ENCODE measurements at regions not wholly inside any gene's neighbourhood (a gene's known extent, or its start where the extent isn't known, plus 50 kb on each side); places are given as distances from the start of the nearest gene placed in this dataset.
"Not testable (repeated sequence)": the region's sequence is repeated elsewhere in the genome, so short reads cannot be mapped to it uniquely, and the experiment has no call there.

DNA sequence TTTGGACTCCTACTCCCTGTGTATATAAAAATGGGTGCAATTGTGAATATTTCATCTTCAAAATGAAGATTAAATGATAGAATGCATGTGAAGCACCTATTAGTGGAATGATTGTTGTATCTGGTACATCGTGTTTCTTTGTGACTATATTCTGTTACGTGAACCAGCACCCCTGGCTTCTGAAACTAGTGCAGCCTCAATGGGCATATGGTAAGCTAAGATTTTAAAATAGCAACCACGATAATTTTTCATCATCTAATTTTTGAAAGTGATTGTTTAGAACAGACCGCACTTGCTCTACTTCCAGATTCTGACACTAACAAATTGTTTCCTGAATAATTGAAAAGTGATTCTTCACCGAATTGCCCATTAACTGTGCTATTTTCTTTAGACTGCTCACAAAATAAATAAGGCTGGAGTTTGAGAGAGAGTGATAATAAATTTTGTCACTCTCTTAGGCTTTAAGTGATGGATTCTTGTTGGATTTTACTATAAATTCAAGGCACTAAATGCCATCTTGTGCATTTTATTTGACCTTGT is 806.1 kb upstream of the LRATD1 start:
- Histone ChIP-seq H3K36me3 (no peaks in the 10 kb centered on the region), H3K4me3 (no peak overlapping the region), H3K4me1 (replicated peaks) (no peaks in the 10 kb centered on the region), H3K27me3 (replicated peaks) (no peaks in the 10 kb centered on the region), H3K27ac (no peak overlapping the region), H3K9me3 (replicated peaks) (peaks cover 5% of the 10 kb centered on the region; the same call in 1 of the 2 replicates)
- DNase-seq (ENCODE audit: low read depth in 1 of 2, low spot score in 2 of 2) = no peak

DNA sequence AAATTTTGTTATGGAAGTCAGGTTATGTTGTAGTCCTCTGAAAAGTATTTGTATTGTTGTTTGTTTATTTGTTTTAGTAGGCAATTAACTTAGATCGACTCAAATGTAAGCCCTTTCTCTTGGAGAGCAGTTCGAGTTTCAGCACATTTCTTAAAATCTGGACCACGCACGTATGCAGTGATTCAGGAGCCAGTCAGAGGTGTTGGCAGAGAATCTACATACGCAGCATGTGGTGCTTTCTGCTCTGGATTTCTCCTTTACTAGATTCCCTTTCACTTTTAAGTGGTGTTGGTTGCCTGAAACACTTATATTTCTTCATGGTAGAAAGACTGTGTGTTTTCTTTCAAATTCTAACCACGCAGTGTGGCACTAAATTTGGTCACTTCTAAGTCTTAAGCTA is 773.9 kb upstream of the LRATD1 start:
- H3K36me3 ChIP-seq = no peaks in the 10 kb centered on the region
- H3K9me3 ChIP-seq (replicated peaks) = no peaks in the 10 kb centered on the region
- DNase-seq (ENCODE audit: low read depth in 1 of 2, low spot score in 2 of 2) = no peak
- H3K4me3 ChIP-seq = no peak overlapping the region
- no peak overlapping the region for H3K27ac ChIP-seq
- no peaks in the 10 kb centered on the region for H3K4me1 ChIP-seq (replicated peaks)
- no peaks in the 10 kb centered on the region for H3K27me3 ChIP-seq (replicated peaks)

DNA sequence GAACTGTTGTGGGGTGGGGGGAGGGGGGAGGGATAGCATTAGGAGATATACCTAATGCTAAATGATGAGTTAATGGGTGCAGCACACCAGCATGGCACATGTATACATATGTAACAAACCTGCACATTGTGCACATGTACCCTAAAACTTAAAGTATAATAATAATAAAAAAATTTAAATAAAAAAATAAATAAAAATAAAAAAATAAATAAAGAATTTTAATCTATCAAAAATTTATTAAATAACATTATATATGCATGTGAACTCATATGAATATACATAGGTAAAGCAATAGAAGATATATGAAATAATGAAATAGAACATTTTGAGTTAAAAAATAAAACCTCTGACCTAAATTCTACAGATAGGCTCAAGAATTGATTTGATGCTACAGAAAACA is 764.2 kb upstream of the LRATD1 start:
- H3K36me3 ChIP-seq; H3K27me3 ChIP-seq (replicated peaks); H3K9me3 ChIP-seq (replicated peaks); H3K27ac ChIP-seq; H3K4me1 ChIP-seq (replicated peaks); DNase-seq (ENCODE audit: low read depth in 1 of 2, low spot score in 2 of 2); H3K4me3 ChIP-seq: not testable (repeated sequence)

DNA sequence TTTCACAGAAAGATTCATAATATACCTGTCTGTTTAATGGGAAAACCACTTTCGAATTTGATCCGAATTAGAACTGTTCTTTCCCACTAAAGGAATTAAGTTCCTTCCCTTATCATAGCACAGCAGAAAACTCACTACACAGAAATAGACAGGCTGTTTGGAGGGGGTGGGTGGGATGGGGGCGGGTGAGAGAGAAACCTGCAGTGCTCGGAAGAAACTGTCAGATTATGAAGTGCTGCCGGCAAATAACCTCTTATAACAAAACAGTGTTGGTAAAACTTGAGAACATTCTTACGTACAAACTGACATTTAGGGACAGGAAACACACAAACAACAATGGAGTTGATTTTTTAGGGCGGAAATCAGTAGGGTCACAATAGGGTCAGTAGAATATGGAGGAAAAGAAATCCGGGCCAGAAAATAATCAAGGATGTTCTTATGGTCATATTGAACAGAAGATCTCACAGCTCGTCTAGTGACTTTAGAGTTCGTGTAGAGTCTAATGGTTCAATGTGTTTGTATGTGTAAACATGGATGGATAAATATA is 756.0 kb upstream of the LRATD1 start:
- DNase-seq (ENCODE audit: low read depth in 1 of 2, low spot score in 2 of 2) = no peak

DNA sequence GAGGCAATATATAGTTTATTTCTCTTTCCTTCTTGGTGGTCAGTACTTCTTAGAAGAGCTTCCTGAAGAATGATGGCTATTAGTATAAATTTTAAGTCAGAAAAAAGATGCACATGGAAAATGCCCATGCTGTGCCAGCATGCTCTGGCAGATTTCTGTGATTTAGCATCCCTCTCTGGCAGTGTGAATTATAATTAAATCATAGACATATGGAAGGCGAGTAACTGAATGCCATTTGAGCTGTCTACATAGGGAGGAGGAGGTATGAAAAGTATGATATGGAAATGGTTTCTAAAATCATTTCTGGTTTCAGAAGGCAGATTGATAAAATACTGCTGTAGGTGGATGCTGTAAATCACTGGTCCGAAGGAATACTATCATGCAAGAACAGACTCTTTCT is 754.9 kb upstream of the LRATD1 start:
- no peak for DNase-seq (ENCODE audit: low read depth in 1 of 2, low spot score in 2 of 2)

More for the DNA sequence above, 756.0 kb upstream of the LRATD1 start:
- H3K27ac ChIP-seq = no peak overlapping the region
- H3K27me3 ChIP-seq (replicated peaks) = no peaks in the 10 kb centered on the region
- no peaks in the 10 kb centered on the region for H3K4me1 ChIP-seq (replicated peaks)
- H3K36me3 ChIP-seq = no peaks in the 10 kb centered on the region
- peaks cover 5% of the 10 kb centered on the region for H3K9me3 ChIP-seq (replicated peaks)
- H3K4me3 ChIP-seq = no peak overlapping the region

DNA sequence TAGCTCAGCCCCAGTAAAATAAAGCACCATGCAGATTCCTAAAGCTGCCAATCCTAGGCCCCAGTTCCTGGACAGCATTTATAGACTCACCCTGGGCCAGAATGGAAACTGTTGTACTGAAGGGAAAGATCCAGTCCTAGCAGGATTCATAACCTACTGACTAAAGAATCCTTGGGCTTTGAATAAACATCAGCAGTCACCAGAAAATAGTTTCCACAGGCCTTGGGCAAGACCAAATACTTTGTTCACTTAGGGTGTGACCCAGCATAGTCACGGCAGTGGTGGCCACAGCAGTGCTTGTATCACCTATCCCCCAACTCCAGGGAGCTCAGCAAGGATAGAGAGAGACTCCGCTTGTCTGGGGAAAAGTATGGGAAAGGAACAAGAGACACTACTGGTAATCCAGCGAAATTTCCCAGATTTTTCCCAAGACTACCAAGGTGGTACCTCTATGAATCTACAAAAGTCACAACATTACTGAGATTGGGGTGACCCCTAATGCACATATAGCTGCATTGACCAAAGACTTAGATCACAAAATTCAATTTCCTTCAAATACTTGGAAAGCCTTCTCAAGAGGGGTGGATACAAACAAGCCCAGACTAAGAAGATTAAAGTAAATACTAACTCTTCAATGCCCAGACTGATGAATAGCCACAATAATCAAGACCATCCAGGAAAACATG is 748.1 kb upstream of the LRATD1 start:
- Histone ChIP-seq H3K4me1 (replicated peaks) (no peaks in the 10 kb centered on the region), H3K9me3 (replicated peaks) (no peaks in the 10 kb centered on the region; the same call in 1 of the 2 replicates), H3K4me3 (no peak overlapping the region), H3K27me3 (replicated peaks) (no peaks in the 10 kb centered on the region), H3K27ac (no peak overlapping the region), H3K36me3 (no peaks in the 10 kb centered on the region)
- no peak for DNase-seq (ENCODE audit: low read depth in 1 of 2, low spot score in 2 of 2)

More for the DNA sequence above, 754.9 kb upstream of the LRATD1 start:
- Histone ChIP-seq H3K36me3 (no peaks in the 10 kb centered on the region), H3K4me3 (no peak overlapping the region), H3K27me3 (replicated peaks) (no peaks in the 10 kb centered on the region), H3K4me1 (replicated peaks) (no peaks in the 10 kb centered on the region), H3K9me3 (replicated peaks) (peaks cover 5% of the 10 kb centered on the region), H3K27ac (no peak overlapping the region)

DNA sequence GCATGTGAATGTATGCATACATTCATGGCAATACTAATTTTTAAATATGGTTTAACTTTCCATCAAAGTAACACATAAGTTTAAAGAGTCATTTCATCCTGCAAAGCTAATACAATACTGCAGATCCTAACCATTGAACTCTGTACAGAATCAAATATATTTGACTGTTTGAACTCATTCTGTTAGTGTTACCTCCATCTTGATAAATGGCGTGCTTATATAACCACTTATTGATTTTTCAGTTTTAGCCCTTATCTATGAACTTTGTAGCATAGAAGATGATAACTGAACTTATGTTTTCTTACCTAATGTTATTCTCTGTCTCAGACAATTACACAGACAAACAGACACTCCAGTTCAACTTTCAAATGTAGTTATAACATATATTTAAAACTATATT is 731.0 kb upstream of the LRATD1 start:
- no peaks in the 10 kb centered on the region for H3K27me3 ChIP-seq (replicated peaks)
- no peaks in the 10 kb centered on the region for H3K36me3 ChIP-seq
- no peak for DNase-seq (ENCODE audit: low read depth in 1 of 2, low spot score in 2 of 2)
- H3K4me3 ChIP-seq = no peak overlapping the region
- no peaks in the 10 kb centered on the region; the same call in 1 of the 2 replicates for H3K9me3 ChIP-seq (replicated peaks)
- H3K27ac ChIP-seq = no peak overlapping the region
- no peaks in the 10 kb centered on the region for H3K4me1 ChIP-seq (replicated peaks)

DNA sequence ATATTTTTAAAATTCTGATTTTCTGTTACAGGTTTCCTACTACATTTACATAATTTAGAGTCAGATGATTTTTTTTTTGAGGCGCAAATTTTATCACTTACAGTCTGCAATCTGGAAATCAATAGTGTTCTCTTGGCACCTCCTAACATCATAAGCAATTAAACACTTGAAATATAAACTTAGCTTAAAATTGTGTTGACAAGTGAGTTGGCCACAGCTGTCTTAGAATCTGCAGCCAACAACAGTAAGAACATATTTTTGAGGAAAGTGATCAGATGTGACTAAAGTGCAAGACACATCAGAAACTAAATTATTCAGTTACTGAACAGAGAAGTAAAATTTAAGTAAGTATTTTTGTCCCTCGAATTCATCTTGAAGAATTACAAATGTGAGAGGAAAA is 726.7 kb upstream of the LRATD1 start:
- Histone ChIP-seq H3K4me1 (replicated peaks) (no peaks in the 10 kb centered on the region), H3K27me3 (replicated peaks) (no peaks in the 10 kb centered on the region), H3K9me3 (replicated peaks) (no peaks in the 10 kb centered on the region), H3K27ac (no peak overlapping the region), H3K36me3 (no peaks in the 10 kb centered on the region), H3K4me3 (no peak overlapping the region)
- no peak for DNase-seq (ENCODE audit: low read depth in 1 of 2, low spot score in 2 of 2)

DNA sequence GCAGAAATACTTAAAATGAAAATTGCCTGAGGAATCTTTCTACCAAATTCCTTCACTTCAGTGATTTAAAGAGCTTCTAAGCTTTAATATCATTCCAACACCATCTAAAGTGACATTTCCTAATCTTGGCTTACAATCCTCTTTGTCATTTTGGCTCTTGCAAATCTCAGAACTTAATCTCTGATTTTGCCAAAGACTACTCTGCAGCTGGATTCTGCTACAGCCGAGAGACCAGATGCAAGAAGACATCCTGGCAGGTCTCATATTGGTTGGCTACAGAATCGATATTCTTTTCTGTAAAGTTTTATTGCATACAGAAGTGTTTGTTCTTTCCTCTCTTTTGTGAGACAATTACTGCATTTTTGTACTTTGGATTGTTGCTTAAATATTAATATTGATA is 716.5 kb upstream of the LRATD1 start:
- peaks cover 9% of the 10 kb centered on the region for H3K9me3 ChIP-seq (replicated peaks)
- H3K36me3 ChIP-seq = no peaks in the 10 kb centered on the region
- H3K4me3 ChIP-seq = no peak overlapping the region
- no peaks in the 10 kb centered on the region for H3K4me1 ChIP-seq (replicated peaks)
- no peak for DNase-seq (ENCODE audit: low read depth in 1 of 2, low spot score in 2 of 2)
- no peak overlapping the region for H3K27ac ChIP-seq
- no peaks in the 10 kb centered on the region for H3K27me3 ChIP-seq (replicated peaks)

DNA sequence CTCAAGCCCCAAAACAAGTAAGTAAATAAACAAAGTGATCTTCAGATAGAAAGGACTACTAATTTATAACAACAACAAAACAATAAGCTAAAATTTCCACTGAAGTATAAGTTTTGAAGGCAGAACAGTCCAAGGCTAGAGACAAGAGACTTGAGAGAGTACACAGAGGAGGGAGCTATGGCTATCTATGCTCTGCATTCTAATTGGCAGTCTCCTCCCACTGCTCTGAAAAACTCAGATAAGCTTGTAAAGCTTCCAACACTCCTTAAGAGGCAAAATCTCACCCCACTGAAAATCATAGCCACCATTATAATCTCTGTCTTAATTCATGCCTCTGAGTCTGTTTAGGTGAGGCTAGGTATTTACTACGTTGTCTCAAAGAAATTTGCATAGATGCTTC is 714.6 kb upstream of the LRATD1 start:
- Histone ChIP-seq H3K9me3 (replicated peaks) (peaks cover 10% of the 10 kb centered on the region), H3K36me3 (no peaks in the 10 kb centered on the region), H3K27me3 (replicated peaks) (no peaks in the 10 kb centered on the region), H3K4me3 (no peak overlapping the region), H3K4me1 (replicated peaks) (no peaks in the 10 kb centered on the region), H3K27ac (no peak overlapping the region)
- DNase-seq (ENCODE audit: low read depth in 1 of 2, low spot score in 2 of 2) = no peak

DNA sequence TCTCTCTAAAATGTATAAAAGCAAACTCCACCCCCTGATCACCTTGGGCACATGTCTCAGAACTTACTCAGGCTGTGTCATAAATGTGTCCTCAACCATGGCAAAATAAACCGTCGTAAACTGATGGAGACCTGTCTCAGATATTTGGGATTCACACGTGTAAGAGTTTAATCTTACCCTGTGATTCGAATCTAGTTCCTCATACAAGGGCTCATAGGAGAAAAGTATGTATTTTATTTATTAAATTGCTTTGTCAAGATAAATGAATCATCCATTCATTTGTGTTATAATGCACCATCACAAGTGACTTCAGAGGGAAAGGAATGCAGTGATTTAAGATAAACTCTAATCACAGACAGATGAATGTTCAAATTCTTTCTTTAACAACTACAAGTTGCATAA is 712.5 kb upstream of the LRATD1 start:
- Histone ChIP-seq H3K4me1 (replicated peaks) (no peaks in the 10 kb centered on the region), H3K4me3 (no peak overlapping the region), H3K36me3 (no peaks in the 10 kb centered on the region), H3K27ac (no peak overlapping the region), H3K9me3 (replicated peaks) (peaks cover 10% of the 10 kb centered on the region; the same call in 1 of the 2 replicates), H3K27me3 (replicated peaks) (no peaks in the 10 kb centered on the region)
- DNase-seq (ENCODE audit: low read depth in 1 of 2, low spot score in 2 of 2) = no peak

DNA sequence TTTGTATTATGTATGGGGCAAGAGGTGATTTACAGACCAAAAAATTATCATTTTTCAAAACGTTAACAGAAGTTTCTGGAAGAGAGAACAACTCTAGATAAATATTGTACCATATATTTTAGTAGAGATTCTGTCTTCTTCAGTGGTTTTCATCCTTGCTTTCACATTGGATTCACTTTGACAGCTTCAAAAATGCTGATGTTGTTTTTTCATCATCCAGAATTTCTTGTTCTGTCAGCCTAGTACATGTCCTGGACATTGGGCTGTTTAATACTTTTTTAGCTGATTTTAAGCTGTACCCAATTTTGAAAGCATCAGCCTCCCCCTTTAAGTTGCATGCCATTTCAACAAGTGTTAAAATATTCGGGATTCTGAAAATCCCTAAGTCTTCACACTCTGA is 711.3 kb upstream of the LRATD1 start:
- H3K27ac ChIP-seq = no peak overlapping the region
- H3K27me3 ChIP-seq (replicated peaks) = no peaks in the 10 kb centered on the region
- H3K4me1 ChIP-seq (replicated peaks) = no peaks in the 10 kb centered on the region
- no peak overlapping the region for H3K4me3 ChIP-seq
- no peak for DNase-seq (ENCODE audit: low read depth in 1 of 2, low spot score in 2 of 2)
- H3K9me3 ChIP-seq (replicated peaks) = peaks cover 10% of the 10 kb centered on the region; the same call in 1 of the 2 replicates
- H3K36me3 ChIP-seq = no peaks in the 10 kb centered on the region

DNA sequence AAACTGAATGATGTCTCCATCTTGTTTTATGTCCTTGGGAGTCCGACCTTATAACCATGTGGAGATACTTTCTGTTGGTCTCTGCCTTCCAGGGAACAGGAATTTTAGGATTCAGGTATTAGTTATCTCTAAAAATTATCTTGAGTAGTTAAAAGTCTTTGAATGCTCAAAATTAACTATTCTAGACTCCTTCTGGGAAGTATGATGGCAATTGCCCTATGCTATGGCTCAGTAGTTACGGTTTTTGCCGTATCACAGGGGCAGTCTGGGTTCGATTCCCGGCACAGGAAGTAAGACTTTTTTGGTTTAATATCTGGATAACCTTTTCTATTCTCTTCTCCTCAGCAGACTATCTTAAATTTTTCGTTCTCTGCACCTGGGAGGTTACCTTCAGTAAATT is 708.7 kb upstream of the LRATD1 start:
- Histone ChIP-seq H3K36me3 (no peaks in the 10 kb centered on the region), H3K27me3 (replicated peaks) (no peaks in the 10 kb centered on the region), H3K4me1 (replicated peaks) (no peaks in the 10 kb centered on the region), H3K4me3 (no peak overlapping the region), H3K27ac (no peak overlapping the region), H3K9me3 (replicated peaks) (peaks cover 16% of the 10 kb centered on the region; the same call in 1 of the 2 replicates)
- no peak for DNase-seq (ENCODE audit: low read depth in 1 of 2, low spot score in 2 of 2)

DNA sequence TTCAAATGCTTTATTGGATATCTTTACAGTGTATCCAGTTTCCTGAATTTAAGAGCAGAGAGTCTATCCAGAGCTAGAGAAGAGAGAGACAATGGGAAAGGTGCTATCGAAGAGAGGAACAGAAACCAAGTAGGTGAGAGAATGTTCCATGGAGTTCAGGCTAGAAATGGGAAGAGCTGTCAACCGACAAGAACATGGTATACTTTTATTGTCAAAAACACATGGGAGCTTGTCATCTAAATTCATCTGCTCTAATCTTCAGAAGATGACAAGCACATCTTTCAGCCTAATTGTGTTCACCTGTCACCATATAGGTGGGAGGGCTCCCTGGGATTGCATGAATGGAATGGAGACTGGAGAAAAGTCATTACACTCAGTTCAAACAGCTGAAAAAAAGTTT is 690.4 kb upstream of the LRATD1 start:
- Histone ChIP-seq H3K27ac (no peak overlapping the region), H3K4me3 (no peak overlapping the region), H3K36me3 (no peaks in the 10 kb centered on the region), H3K4me1 (replicated peaks) (no peaks in the 10 kb centered on the region), H3K9me3 (replicated peaks) (no peaks in the 10 kb centered on the region; the same call in 1 of the 2 replicates), H3K27me3 (replicated peaks) (no peaks in the 10 kb centered on the region)
- DNase-seq (ENCODE audit: low read depth in 1 of 2, low spot score in 2 of 2) = no peak

Data from SJSA1 (cell line).